Breast epithelium (tissue), 3 donors: ENCODE measurements at regions not wholly inside any gene's neighbourhood (a gene's known extent, or its start where the extent isn't known, plus 50 kb on each side); places are given as distances from the start of the nearest gene placed in this dataset.
"Not testable (repeated sequence)": the region's sequence is repeated elsewhere in the genome, so short reads cannot be mapped to it uniquely, and the experiment has no call there.

Experiments used
- POLR2A ChIP-seq: fragments of 450-650 bp; IDR thresholded peaks from one replicate; pipeline ENCODE4 v1.6.1; 2016; ENCODE audit warnings: antibody characterized with exemption, mild to moderate bottlenecking, moderate library complexity
- POLR2AphosphoS5 ChIP-seq, 3 donors: sonication (generic); formaldehyde crosslinking; IDR thresholded peaks; one replicate each; pipeline ENCODE4 v1.6.1; 2017; ENCODE audit warnings: antibody characterized with exemption in 3 of 3
- TF ChIP-seq, protein P1 (sequence below), 3 donors: fragments of 450-650 bp; IDR thresholded peaks; one replicate each; pipeline ENCODE4 v1.5.1; 2016 to 2017; ENCODE audit warnings: antibody characterized with exemption in 3 of 3, mild to moderate bottlenecking in 3 of 3, moderate library complexity in 3 of 3

DNA sequence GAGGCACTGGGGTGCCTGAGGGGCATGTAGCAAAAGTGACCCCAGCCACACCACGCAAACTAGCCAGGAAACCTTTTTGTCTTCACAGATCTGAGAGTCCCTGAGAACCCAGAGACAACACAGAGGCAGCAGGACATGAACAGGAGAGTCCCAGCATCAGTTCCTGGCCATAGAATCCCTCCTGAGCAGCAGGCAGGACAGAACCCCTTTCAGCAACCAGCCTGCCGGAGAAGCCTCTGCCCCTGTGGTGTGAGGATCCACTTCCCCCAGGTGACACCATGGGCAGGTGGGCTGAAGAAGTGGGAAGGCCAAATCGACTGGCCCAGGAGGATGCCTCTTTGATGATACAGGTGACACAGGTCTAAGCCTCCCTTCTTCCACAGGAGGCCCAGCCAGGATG lies 65.1 kb upstream of the THOC3 start:
- TF ChIP-seq, protein P1, sequence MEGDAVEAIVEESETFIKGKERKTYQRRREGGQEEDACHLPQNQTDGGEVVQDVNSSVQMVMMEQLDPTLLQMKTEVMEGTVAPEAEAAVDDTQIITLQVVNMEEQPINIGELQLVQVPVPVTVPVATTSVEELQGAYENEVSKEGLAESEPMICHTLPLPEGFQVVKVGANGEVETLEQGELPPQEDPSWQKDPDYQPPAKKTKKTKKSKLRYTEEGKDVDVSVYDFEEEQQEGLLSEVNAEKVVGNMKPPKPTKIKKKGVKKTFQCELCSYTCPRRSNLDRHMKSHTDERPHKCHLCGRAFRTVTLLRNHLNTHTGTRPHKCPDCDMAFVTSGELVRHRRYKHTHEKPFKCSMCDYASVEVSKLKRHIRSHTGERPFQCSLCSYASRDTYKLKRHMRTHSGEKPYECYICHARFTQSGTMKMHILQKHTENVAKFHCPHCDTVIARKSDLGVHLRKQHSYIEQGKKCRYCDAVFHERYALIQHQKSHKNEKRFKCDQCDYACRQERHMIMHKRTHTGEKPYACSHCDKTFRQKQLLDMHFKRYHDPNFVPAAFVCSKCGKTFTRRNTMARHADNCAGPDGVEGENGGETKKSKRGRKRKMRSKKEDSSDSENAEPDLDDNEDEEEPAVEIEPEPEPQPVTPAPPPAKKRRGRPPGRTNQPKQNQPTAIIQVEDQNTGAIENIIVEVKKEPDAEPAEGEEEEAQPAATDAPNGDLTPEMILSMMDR (IDR thresholded peaks at IDR 0.05) = not testable (repeated sequence)
- not testable (repeated sequence) for TF ChIP-seq POLR2AphosphoS5 (IDR thresholded peaks at IDR 0.05); POLR2A
